Kidney (tissue), 13 donors: ENCODE measurements at regions not wholly inside any gene's neighbourhood (a gene's known extent, or its start where the extent isn't known, plus 50 kb on each side); places are given as distances from the start of the nearest gene placed in this dataset.

ENCODE experiments used
- DNase-seq, 5 donors: peaks; one replicate each; pipeline ENCODE4 v3.0.0-alpha.2; 2013 to 2020
- FAIRE-seq: peaks from 2 replicates; lab custom pipeline; 2012; peaks lifted over from hg19 to GRCh38; lab: Jason Lieb, UNC
- H3K27ac ChIP-seq, 2 donors: one replicate each; pipeline ENCODE4 v1.7.0; 2013; ENCODE audit warnings: low read depth in 2 of 2, low read length in 2 of 2, inconsistent platforms in 1 of 2
- H3K27me3 ChIP-seq: one replicate; pipeline ENCODE4 v1.7.1; 2013; ENCODE audit warnings: low read length, inconsistent platforms; ENCODE audit not compliant: control insufficient read depth, insufficient read depth
- H3K36me3 ChIP-seq, 3 donors: one replicate each; pipeline versions ENCODE4 v1.7.0 to v1.7.1; 2013; ENCODE audit warnings: low read length in 3 of 3, control low read depth in 1 of 3, inconsistent platforms in 1 of 3; ENCODE audit not compliant: insufficient read depth in 3 of 3, control insufficient read depth in 2 of 3
- H3K4me1 ChIP-seq, 3 donors: one replicate each; pipeline versions ENCODE4 v1.7.0 to v1.7.1; 2013; ENCODE audit warnings: low read length in 3 of 3, inconsistent platforms in 1 of 3, low read depth in 1 of 3; ENCODE audit not compliant: control insufficient read depth in 2 of 3, insufficient read depth in 2 of 3
- H3K4me3 ChIP-seq, 3 donors: one replicate each; pipeline versions ENCODE4 v1.7.0 to v1.8.1; 2013; ENCODE audit warnings: low read length in 3 of 3, control low read depth in 1 of 3, inconsistent platforms in 1 of 3
- H3K9ac ChIP-seq, 3 donors: one replicate each; pipeline versions ENCODE4 v1.7.0 to v1.7.1; 2013; ENCODE audit warnings: low read length in 3 of 3, control low read depth in 1 of 3, inconsistent platforms in 1 of 3
- H3K9me3 ChIP-seq, 3 donors: one replicate each; pipeline versions ENCODE4 v1.7.0 to v1.7.1; 2013; ENCODE audit warnings: low read length in 3 of 3, control low read depth in 1 of 3, inconsistent platforms in 1 of 3; ENCODE audit not compliant: control insufficient read depth in 2 of 3, insufficient read depth in 1 of 3
- CTCF ChIP-seq: IDR thresholded peaks from 3 replicates; pipeline ENCODE4 v1.5.1; 2012; ENCODE audit warnings: mild to moderate bottlenecking, moderate library complexity, borderline replicate concordance; ENCODE audit not compliant: insufficient read depth; ENCODE audit errors: extremely low read depth
- intact Hi-C: fragments of 100-400 bp; cut with DNase I; formaldehyde crosslinking; loops from one replicate; pipeline ENCODE4 v1.11.1; 2022
- donor health status: control.
- donor health status: control.
- donor health status: control.
- donor health status: control.
- donor health status: control.
- donor health status: DM: yes; HTN: yes; CAD: no.
- donor health status: Normal renal cell carcinoma (clear cell type).

DNA sequence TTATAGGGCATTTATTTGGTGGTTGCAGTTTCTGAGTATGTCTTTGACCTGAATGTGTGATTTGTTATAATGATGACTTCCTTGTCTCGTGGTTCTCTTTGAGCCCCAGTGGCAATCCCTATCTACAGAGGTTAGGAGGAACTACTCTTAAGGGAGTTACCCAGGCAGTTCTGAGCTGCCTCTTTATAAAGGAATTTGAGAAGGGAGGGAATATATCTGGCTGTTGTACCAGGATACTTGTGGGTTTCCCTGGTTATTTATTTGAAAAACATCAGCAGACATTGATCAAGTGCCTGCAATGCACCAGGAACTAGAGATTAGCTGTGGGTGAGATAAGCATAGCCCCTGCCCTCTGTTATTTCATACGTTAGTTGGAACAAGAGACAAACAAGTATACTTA, 243.5 kb upstream of the ARHGAP20 start:
- Histone ChIP-seq H3K4me3 (no peak overlapping the region), H3K27me3 (no peaks in the 10 kb centered on the region), H3K4me1 (no peaks in the 10 kb centered on the region), H3K36me3 (no peaks in the 10 kb centered on the region), H3K9ac (no peak overlapping the region), H3K27ac (no peak overlapping the region), H3K9me3 (no peaks in the 10 kb centered on the region)
- DNase-seq (peak in 1 of 5 donors; percentile 18), FAIRE-seq (no peak)
- no peak for TF ChIP-seq CTCF
- intact Hi-C loops, result no loop called here

DNA sequence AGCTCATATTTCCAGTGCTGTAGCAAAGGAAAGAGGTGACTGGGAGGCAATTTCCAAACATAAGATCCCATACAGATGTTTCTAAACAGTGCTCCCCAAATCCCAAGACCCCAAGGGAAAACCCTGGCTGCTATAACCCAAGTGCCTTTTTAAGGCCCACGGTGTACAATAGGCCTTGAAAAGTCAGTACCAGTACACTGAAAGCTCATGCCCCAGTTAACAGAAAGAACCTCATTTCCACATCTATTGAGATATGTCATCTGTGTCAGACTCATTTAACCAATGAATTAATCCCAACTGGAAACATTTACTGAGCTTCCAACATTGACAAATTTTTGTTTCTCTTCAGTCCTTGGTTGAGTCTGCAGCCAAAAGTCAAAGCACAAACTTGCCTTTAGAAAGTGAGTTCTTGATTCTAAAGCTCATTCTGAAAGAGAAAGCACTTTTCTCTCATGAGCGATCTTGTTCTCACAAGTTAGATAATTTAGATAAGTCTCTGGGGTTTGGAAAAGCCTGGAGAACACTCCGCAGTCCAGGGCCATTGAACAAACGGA, 239.8 kb upstream of the ARHGAP20 start:
- TF ChIP-seq CTCF, result no peak
- intact Hi-C loops, result no loop called here
- Histone ChIP-seq H3K9me3 (no peaks in the 10 kb centered on the region), H3K27ac (no peak overlapping the region), H3K4me3 (no peak overlapping the region), H3K9ac (no peak overlapping the region), H3K4me1 (no peaks in the 10 kb centered on the region), H3K36me3 (no peaks in the 10 kb centered on the region), H3K27me3 (no peaks in the 10 kb centered on the region)
- FAIRE-seq, result no peak
- DNase-seq, result no peak

DNA sequence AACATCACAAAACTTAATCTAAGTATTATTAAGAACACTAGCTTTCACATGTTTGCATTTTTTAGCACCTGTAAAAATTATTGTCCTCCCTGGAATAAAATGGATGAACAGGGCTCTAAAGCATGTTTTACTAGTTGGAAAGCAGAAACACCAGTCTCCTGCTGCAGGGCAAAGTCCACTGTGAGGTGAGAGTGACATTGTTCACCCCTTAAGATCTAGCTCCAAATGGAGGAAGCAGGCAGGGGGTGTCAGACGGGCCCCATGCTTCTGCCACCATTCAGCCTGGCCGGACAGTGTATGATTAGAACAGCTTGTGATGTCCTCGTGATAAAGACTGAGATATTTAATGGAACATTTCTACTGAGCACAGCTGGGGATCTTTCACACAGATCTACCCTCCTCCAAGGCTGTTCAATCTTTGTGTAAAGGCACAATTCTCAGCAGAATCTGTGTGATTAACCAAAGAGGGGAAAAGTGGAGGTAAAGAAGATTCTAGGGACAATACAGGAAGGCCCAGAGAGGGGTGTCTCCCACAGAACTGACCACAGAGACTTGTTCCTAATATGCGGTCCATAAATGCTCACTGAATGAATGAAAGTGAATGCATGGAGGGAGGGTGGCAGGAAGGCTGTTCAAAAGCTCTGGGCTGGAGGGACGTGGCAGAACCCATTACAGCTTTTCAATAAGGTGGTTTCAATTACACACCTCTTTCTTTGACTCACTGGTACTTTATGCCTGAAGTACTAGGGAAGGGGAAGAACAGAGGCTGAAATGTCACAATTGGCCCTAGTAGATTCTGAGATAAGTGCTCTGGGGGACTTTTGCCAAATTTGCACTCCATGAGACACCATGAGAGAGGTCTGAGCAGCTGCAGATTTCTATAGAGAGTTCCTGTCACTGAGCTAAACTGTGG, 239.1 kb upstream of the ARHGAP20 start:
- no peak overlapping the region for H3K4me3 ChIP-seq
- no peak overlapping the region for H3K27ac ChIP-seq
- H3K27me3 ChIP-seq, result no peaks in the 10 kb centered on the region
- intact Hi-C loops, result no loop called here
- FAIRE-seq (no peak), DNase-seq (no peak)
- H3K9me3 ChIP-seq, result no peaks in the 10 kb centered on the region
- TF ChIP-seq CTCF, result no peak
- no peak overlapping the region for H3K9ac ChIP-seq
- no peaks in the 10 kb centered on the region for H3K4me1 ChIP-seq
- no peaks in the 10 kb centered on the region for H3K36me3 ChIP-seq
